Aorta (tissue), 5 donors: ENCODE measurements at regions not wholly inside any gene's neighbourhood (a gene's known extent, or its start where the extent isn't known, plus 50 kb on each side); places are given as distances from the start of the nearest gene placed in this dataset.

Experiments
- ATAC-seq: fragments of 200-7000 bp; cut with Tn5 transposase; one replicate; pipeline ENCODE4 v1.9.1; 2022; ENCODE audit warnings: moderate library complexity; ENCODE audit not compliant: low FRiP score
- DNase-seq, 2 donors: peaks; one replicate each; pipeline ENCODE4 v3.0.0-alpha.2; 2020
- H3K27ac ChIP-seq, 2 donors: one replicate each; pipeline ENCODE4 v1.5.1; 2013; ENCODE audit warnings: low read length in 2 of 2, mild to moderate bottlenecking in 2 of 2, moderate library complexity in 2 of 2, control low read depth in 1 of 2, inconsistent platforms in 1 of 2, low read depth in 1 of 2
- H3K27me3 ChIP-seq, 2 donors: one replicate each; pipeline ENCODE4 v1.6.1; 2013; ENCODE audit warnings: control low read depth in 1 of 2, low read length in 1 of 2, mild to moderate bottlenecking in 1 of 2, moderate library complexity in 1 of 2; ENCODE audit not compliant: insufficient read depth in 2 of 2, control insufficient read depth in 1 of 2
- H3K36me3 ChIP-seq, 2 donors: one replicate each; pipeline ENCODE4 v1.6.1; 2013; ENCODE audit warnings: control low read depth in 1 of 2, low read length in 1 of 2, mild to moderate bottlenecking in 1 of 2; ENCODE audit not compliant: insufficient read depth in 2 of 2, control insufficient read depth in 1 of 2
- H3K4me1 ChIP-seq, 2 donors: one replicate each; pipeline ENCODE4 v1.6.1; 2013; ENCODE audit warnings: low read length in 2 of 2, control low read depth in 1 of 2, mild to moderate bottlenecking in 1 of 2, moderate library complexity in 1 of 2; ENCODE audit not compliant: insufficient read depth in 2 of 2, control insufficient read depth in 1 of 2
- H3K4me3 ChIP-seq, 2 donors: one replicate each; pipeline ENCODE4 v1.5.1; 2013; ENCODE audit warnings: low read length in 2 of 2, control low read depth in 1 of 2, mild to moderate bottlenecking in 1 of 2
- H3K9me3 ChIP-seq: one replicate; pipeline ENCODE4 v1.6.1; 2013; ENCODE audit warnings: mild to moderate bottlenecking, low read length; ENCODE audit not compliant: control insufficient read depth
- WGBS, 2 donors: extraction: QIAGEN DNeasy Blood & Tissue Kit; methylation state at CpG; one replicate each; pipeline ENCODE4 v1.1.7; 2013; 5-methylcytosine and 5-hydroxymethylcytosine counted together
- intact Hi-C, 2 donors: fragments of 100-400 bp; cut with DNase I; formaldehyde crosslinking; loops; one replicate each; pipeline versions ENCODE4 v1.14.2 to v1.15.0; 2022
- donor health status: healthy with polysubstance abuse.
- donor health status: Bipolar disorder and iron deficiency.
- donor health status: DM: no; HTN: no; CAD: no.
- donor health status: DM: no; HTN: no; CAD: no.
- donor health status: DM: yes; HTN: yes; CAD: no.

GRCh38 chr2:100767224-100767653 lies 52.7 kb upstream of the NPAS2 start:
- no peaks in the 10 kb centered on the region for H3K9me3 ChIP-seq
- no peak overlapping the region for H3K4me3 ChIP-seq
- H3K4me1 ChIP-seq, result no peaks in the 10 kb centered on the region
- 3 to 6% methylated on average over 1 of the region's 1 CpG for WGBS, 2 donors
- ATAC-seq (no peak), DNase-seq (no peak)
- intact Hi-C loops, result no loop called here
- no peaks in the 10 kb centered on the region for H3K27me3 ChIP-seq
- no peak overlapping the region for H3K27ac ChIP-seq
- no peaks in the 10 kb centered on the region for H3K36me3 ChIP-seq

- H3K27ac ChIP-seq, result no peak overlapping the region
- H3K4me3 ChIP-seq, result no peak overlapping the region
- no peaks in the 10 kb centered on the region for H3K36me3 ChIP-seq
- no peak for DNase-seq
- H3K9me3 ChIP-seq, result no peaks in the 10 kb centered on the region
- H3K4me1 ChIP-seq, result no peaks in the 10 kb centered on the region
- peak; percentile 50 for ATAC-seq
- WGBS, 2 donors, result 72 to 75% methylated on average over 7 of the region's 7 CpGs
- intact Hi-C loops, result no loop called here
- H3K27me3 ChIP-seq, result no peaks in the 10 kb centered on the region
Measured at GRCh38 chr2:100767810-100768806, 51.8 kb upstream of the NPAS2 start.
